NT2/D1 (cell line): ENCODE measurements at regions not wholly inside any gene's neighbourhood (a gene's known extent, or its start where the extent isn't known, plus 50 kb on each side); places are given as distances from the start of the nearest gene placed in this dataset.

ENCODE experiments used
- SUZ12 ChIP-seq: IDR thresholded peaks from 2 replicates; pipeline ENCODE4 v1.6.1; 2011; ENCODE audit not compliant: insufficient read length, insufficient read depth; ENCODE audit errors: extremely low read depth
- YY1 ChIP-seq: IDR thresholded peaks from 2 replicates; pipeline ENCODE4 v1.6.1; 2011; ENCODE audit not compliant: insufficient read length, insufficient read depth
- ZNF274 ChIP-seq: IDR thresholded peaks from 2 replicates; pipeline ENCODE4 v1.6.1; 2011; ENCODE audit warnings: mild to moderate bottlenecking, low read depth, low read length

- TF ChIP-seq ZNF274 (no peak), YY1 (no peak), SUZ12 (no peak)
Measured at GRCh38 chr14:104441275-104442106, 138.1 kb upstream of the C14orf180 start.
